ENCODE measurements at regions not wholly inside any gene's neighbourhood (a gene's known extent, or its start where the extent isn't known, plus 50 kb on each side); places are given as distances from the start of the nearest gene placed in this dataset.
"Not testable (repeated sequence)": the region's sequence is repeated elsewhere in the genome, so short reads cannot be mapped to it uniquely, and the experiment has no call there.

DNA sequence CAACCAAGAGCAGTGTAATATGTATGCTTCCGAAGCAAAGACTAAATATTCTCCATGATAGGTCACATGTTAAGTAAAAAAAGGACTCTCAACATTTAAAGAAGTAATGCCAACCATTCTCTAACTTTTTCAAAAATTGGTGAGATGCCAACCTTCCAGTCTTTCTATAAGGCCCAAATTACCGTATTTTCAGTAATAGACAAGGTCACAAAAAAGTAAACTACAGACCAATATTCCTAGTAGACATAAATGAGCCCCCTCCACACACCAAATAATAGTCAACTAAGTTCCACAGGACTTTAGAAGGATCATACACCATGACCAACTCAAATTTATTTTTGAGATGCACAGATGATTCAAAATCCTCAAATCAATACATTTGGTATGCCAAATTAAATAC, 867.4 kb downstream of the TMEM121 start:
- Mint-ChIP-seq H3K9me3 (no peaks in the 10 kb centered on the region), H3K36me3 (ENCODE audit: low read depth) (no peaks in the 10 kb centered on the region), H3K27ac (no peak overlapping the region), H3K27me3 (ENCODE audit: low read depth) (peaks cover 15% of the 10 kb centered on the region), H3K4me3 (ENCODE audit: low read depth) (no peak overlapping the region), H3K4me1 (ENCODE audit: low read depth) (peaks cover 22% of the 10 kb centered on the region)
- DNase-seq (ENCODE audit: low spot score) = no peak
- intact Hi-C loops (cut with micrococcal nuclease) = loop anchor here (2.0 kb wide), 1 partner anchor 21 kb away; no protein-coding TSS in a partner anchor

- Mint-ChIP-seq H3K36me3 (ENCODE audit: low read depth) (no peaks in the 10 kb centered on the region), H3K9me3 (no peaks in the 10 kb centered on the region), H3K4me3 (ENCODE audit: low read depth) (peak overlapping the region; percentile 50), H3K4me1 (ENCODE audit: low read depth) (peaks cover 21% of the 10 kb centered on the region), H3K27ac (peak overlapping the region; percentile 88), H3K27me3 (ENCODE audit: low read depth) (peaks cover 15% of the 10 kb centered on the region)
- intact Hi-C loops (cut with micrococcal nuclease) = loop anchor here (2.0 kb wide), 1 partner anchor 23 kb away; no protein-coding TSS in a partner anchor
- DNase-seq (ENCODE audit: low spot score) = no peak
Observed at GRCh38 chr14:106395456-106396050, 869.2 kb downstream of the TMEM121 start.

- intact Hi-C loops (cut with micrococcal nuclease) = no loop called here
- Mint-ChIP-seq H3K9me3 (no peaks in the 10 kb centered on the region), H3K4me1 (ENCODE audit: low read depth) (peaks cover 21% of the 10 kb centered on the region), H3K4me3 (ENCODE audit: low read depth) (no peak overlapping the region), H3K27me3 (ENCODE audit: low read depth) (peaks cover 9% of the 10 kb centered on the region), H3K36me3 (ENCODE audit: low read depth) (no peaks in the 10 kb centered on the region), H3K27ac (no peak overlapping the region)
- no peak for DNase-seq (ENCODE audit: low spot score)
Observed at GRCh38 chr14:106396999-106397398, 870.6 kb downstream of the TMEM121 start.

DNA sequence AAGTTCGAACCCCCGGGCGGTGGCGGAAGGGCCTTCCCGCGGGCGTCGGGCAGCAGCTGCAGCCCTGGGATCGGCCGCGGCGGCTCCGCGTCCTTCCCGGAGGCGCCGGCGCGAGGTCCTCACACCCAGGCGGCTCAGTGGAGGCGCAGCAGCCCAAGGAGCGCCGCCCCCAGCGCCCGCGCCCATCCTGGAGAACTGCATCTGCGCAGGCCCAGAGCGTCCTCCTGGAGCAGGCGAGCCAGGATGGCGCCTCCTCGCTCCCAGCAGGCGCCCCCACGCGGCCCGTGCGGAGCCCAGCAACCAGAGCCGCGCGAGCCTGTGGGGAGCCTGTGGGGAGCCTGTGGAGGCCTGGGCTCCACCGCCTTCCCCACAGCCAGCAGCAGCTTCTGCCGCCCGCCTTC, 872.5 kb downstream of the TMEM121 start:
- peak; percentile 52 for DNase-seq (ENCODE audit: low spot score)
- H3K27ac Mint-ChIP-seq; intact Hi-C loops (cut with micrococcal nuclease); H3K9me3 Mint-ChIP-seq; H3K27me3 Mint-ChIP-seq (ENCODE audit: low read depth); H3K36me3 Mint-ChIP-seq (ENCODE audit: low read depth): not testable (repeated sequence)
- peak overlapping the region; percentile 67 for H3K4me3 Mint-ChIP-seq (ENCODE audit: low read depth)
- peaks cover 21% of the 10 kb centered on the region for H3K4me1 Mint-ChIP-seq (ENCODE audit: low read depth)

- intact Hi-C loops (cut with micrococcal nuclease); H3K27me3 Mint-ChIP-seq (ENCODE audit: low read depth); H3K27ac Mint-ChIP-seq; H3K36me3 Mint-ChIP-seq (ENCODE audit: low read depth); H3K4me3 Mint-ChIP-seq (ENCODE audit: low read depth); DNase-seq (ENCODE audit: low spot score); H3K9me3 Mint-ChIP-seq: not testable (repeated sequence)
- H3K4me1 Mint-ChIP-seq (ENCODE audit: low read depth) = peaks cover 13% of the 10 kb centered on the region
Observed at GRCh38 chr14:106401316-106401715, 874.9 kb downstream of the TMEM121 start.

GRCh38 chr14:106410229-106410628, 883.8 kb downstream of the TMEM121 start:
- H3K36me3 Mint-ChIP-seq (ENCODE audit: low read depth); H3K27ac Mint-ChIP-seq; H3K9me3 Mint-ChIP-seq; H3K4me1 Mint-ChIP-seq (ENCODE audit: low read depth); intact Hi-C loops (cut with micrococcal nuclease); H3K4me3 Mint-ChIP-seq (ENCODE audit: low read depth): not testable (repeated sequence)
- H3K27me3 Mint-ChIP-seq (ENCODE audit: low read depth) = peaks cover 13% of the 10 kb centered on the region
- peak; percentile 25 for DNase-seq (ENCODE audit: low spot score)

- intact Hi-C loops (cut with micrococcal nuclease) = no loop called here
- H3K27me3 Mint-ChIP-seq (ENCODE audit: low read depth) = peaks cover 12% of the 10 kb centered on the region
- no peaks in the 10 kb centered on the region for H3K9me3 Mint-ChIP-seq
- no peaks in the 10 kb centered on the region for H3K36me3 Mint-ChIP-seq (ENCODE audit: low read depth)
- peaks cover 2% of the 10 kb centered on the region for H3K4me1 Mint-ChIP-seq (ENCODE audit: low read depth)
- no peak for DNase-seq (ENCODE audit: low spot score)
- no peak overlapping the region for H3K27ac Mint-ChIP-seq
- no peak overlapping the region for H3K4me3 Mint-ChIP-seq (ENCODE audit: low read depth)
Observed at GRCh38 chr14:106414464-106414863, 888.1 kb downstream of the TMEM121 start.

- intact Hi-C loops (cut with micrococcal nuclease) = no loop called here
- Mint-ChIP-seq H3K4me3 (ENCODE audit: low read depth) (no peak overlapping the region), H3K36me3 (ENCODE audit: low read depth) (no peaks in the 10 kb centered on the region), H3K9me3 (no peaks in the 10 kb centered on the region), H3K27me3 (ENCODE audit: low read depth) (peaks cover 17% of the 10 kb centered on the region), H3K27ac (no peak overlapping the region), H3K4me1 (ENCODE audit: low read depth) (peaks cover 3% of the 10 kb centered on the region)
- peak; percentile 85 for DNase-seq (ENCODE audit: low spot score)
Observed at GRCh38 chr14:106417224-106418049, 891.1 kb downstream of the TMEM121 start.

- Mint-ChIP-seq H3K36me3 (ENCODE audit: low read depth) (no peaks in the 10 kb centered on the region), H3K4me1 (ENCODE audit: low read depth) (peaks cover 3% of the 10 kb centered on the region), H3K4me3 (ENCODE audit: low read depth) (no peak overlapping the region), H3K9me3 (no peaks in the 10 kb centered on the region), H3K27ac (no peak overlapping the region), H3K27me3 (ENCODE audit: low read depth) (peaks cover 29% of the 10 kb centered on the region)
- intact Hi-C loops (cut with micrococcal nuclease) = no loop called here
- DNase-seq (ENCODE audit: low spot score) = no peak
Observed at GRCh38 chr14:106419376-106419965, 893.1 kb downstream of the TMEM121 start.

DNA sequence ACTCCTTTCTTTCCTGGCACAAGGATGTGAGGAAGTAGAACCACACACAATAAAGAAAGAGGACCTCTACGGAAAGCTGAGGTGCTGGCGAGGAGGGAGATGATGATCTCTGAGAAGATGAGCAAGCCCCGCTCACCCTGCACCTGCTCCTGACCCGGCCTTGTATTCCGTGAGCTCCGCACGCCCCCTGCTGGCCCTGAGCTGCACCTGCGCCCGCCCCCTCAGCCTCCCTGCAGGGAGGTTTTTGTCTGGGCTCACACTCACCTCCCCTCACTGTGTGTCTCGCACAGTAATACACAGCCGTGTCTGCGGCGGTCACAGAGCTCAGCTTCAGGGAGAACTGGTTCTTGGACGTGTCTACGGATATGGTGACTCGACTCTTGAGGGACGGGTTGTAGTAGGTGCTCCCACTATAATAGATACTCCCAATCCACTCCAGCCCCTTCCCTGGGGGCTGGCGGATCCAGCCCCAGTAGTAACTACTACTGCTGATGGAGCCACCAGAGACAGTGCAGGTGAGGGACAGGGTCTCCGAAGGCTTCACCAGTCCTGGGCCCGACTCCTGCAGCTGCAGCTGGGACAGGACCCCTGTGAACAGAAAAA, 895.1 kb downstream of the TMEM121 start:
- H3K36me3 Mint-ChIP-seq (ENCODE audit: low read depth); H3K4me3 Mint-ChIP-seq (ENCODE audit: low read depth); intact Hi-C loops (cut with micrococcal nuclease); H3K9me3 Mint-ChIP-seq; H3K27ac Mint-ChIP-seq; H3K4me1 Mint-ChIP-seq (ENCODE audit: low read depth): not testable (repeated sequence)
- peak; percentile 60 for DNase-seq (ENCODE audit: low spot score)
- peaks cover 34% of the 10 kb centered on the region for H3K27me3 Mint-ChIP-seq (ENCODE audit: low read depth)

GRCh38 chr14:106422066-106422465, 895.7 kb downstream of the TMEM121 start:
- no peaks in the 10 kb centered on the region for H3K36me3 Mint-ChIP-seq (ENCODE audit: low read depth)
- no peak overlapping the region for H3K27ac Mint-ChIP-seq
- H3K9me3 Mint-ChIP-seq = no peaks in the 10 kb centered on the region
- intact Hi-C loops (cut with micrococcal nuclease) = no loop called here
- H3K4me1 Mint-ChIP-seq (ENCODE audit: low read depth) = peaks cover 3% of the 10 kb centered on the region
- peaks cover 38% of the 10 kb centered on the region for H3K27me3 Mint-ChIP-seq (ENCODE audit: low read depth)
- DNase-seq (ENCODE audit: low spot score) = no peak
- H3K4me3 Mint-ChIP-seq (ENCODE audit: low read depth) = no peak overlapping the region

GRCh38 chr14:106425150-106425549, 898.8 kb downstream of the TMEM121 start:
- H3K27ac Mint-ChIP-seq; H3K4me1 Mint-ChIP-seq (ENCODE audit: low read depth); DNase-seq (ENCODE audit: low spot score); H3K9me3 Mint-ChIP-seq; H3K36me3 Mint-ChIP-seq (ENCODE audit: low read depth); H3K4me3 Mint-ChIP-seq (ENCODE audit: low read depth); intact Hi-C loops (cut with micrococcal nuclease): not testable (repeated sequence)
- H3K27me3 Mint-ChIP-seq (ENCODE audit: low read depth) = peaks cover 34% of the 10 kb centered on the region

Data from activated T-helper 2 cell treated with anti-CD3 and anti-CD28 coated beads, Interferon-gamma antibody, Interleukin-2, Interleukin-4, amounts not matched to agents 10 μg/mL and 5 μg/mL and 100 μg/mL, durations not matched to agents 14 hours and 24 hours and 36 hours (primary cell).